SU-DHL-6 (cell line): ENCODE measurements at regions not wholly inside any gene's neighbourhood (a gene's known extent, or its start where the extent isn't known, plus 50 kb on each side); places are given as distances from the start of the nearest gene placed in this dataset.
"Not testable (repeated sequence)": the region's sequence is repeated elsewhere in the genome, so short reads cannot be mapped to it uniquely, and the experiment has no call there.

Source experiments
- EZH2phosphoT487 ChIP-seq: fragments of 200-600 bp; sonication (generic), shearing (Covaris generic); conservative IDR thresholded peaks from 2 replicates; pipeline ENCODE4 v1.6.1; 2018; ENCODE audit warnings: mild to moderate bottlenecking, antibody characterized with exemption, low read length, moderate library complexity, mixed read lengths
- TF ChIP-seq, protein P1 (sequence below): fragments of 200-600 bp; sonication (generic); IDR thresholded peaks from one replicate; pipeline ENCODE4 v1.5.1; 2017; ENCODE audit warnings: antibody characterized with exemption, mild to moderate bottlenecking, low read length, moderate library complexity; ENCODE audit not compliant: insufficient read depth, poor library complexity, severe bottlenecking

GRCh38 chr3:125907279-125907678 lies 61.7 kb upstream of the ROPN1B start:
- TF ChIP-seq, protein P1, sequence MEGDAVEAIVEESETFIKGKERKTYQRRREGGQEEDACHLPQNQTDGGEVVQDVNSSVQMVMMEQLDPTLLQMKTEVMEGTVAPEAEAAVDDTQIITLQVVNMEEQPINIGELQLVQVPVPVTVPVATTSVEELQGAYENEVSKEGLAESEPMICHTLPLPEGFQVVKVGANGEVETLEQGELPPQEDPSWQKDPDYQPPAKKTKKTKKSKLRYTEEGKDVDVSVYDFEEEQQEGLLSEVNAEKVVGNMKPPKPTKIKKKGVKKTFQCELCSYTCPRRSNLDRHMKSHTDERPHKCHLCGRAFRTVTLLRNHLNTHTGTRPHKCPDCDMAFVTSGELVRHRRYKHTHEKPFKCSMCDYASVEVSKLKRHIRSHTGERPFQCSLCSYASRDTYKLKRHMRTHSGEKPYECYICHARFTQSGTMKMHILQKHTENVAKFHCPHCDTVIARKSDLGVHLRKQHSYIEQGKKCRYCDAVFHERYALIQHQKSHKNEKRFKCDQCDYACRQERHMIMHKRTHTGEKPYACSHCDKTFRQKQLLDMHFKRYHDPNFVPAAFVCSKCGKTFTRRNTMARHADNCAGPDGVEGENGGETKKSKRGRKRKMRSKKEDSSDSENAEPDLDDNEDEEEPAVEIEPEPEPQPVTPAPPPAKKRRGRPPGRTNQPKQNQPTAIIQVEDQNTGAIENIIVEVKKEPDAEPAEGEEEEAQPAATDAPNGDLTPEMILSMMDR, result not testable (repeated sequence)
- TF ChIP-seq EZH2phosphoT487, result not testable (repeated sequence)
